GM13977 (cell line): ENCODE measurements at regions not wholly inside any gene's neighbourhood (a gene's known extent, or its start where the extent isn't known, plus 50 kb on each side); places are given as distances from the start of the nearest gene placed in this dataset.

Experiments
- DNase-seq: peaks from one replicate; pipeline ENCODE4 v3.0.0; 2012; ENCODE audit warnings: low spot score
- CTCF ChIP-seq: IDR thresholded peaks from 2 replicates; pipeline ENCODE4 v1.5.1; 2012; ENCODE audit warnings: mild to moderate bottlenecking, control low read depth; ENCODE audit not compliant: insufficient read depth; ENCODE audit errors: extremely low read depth, missing control alignments
- in situ Hi-C: fragments of 300-500 bp; cut with MboI; formaldehyde crosslinking; loops from one replicate; pipeline ENCODE4 v1.12.0; 2022; ENCODE audit warnings: low sequenced_read_pairs, low pct_unique_long_range_greater_than_20kb, mixed read lengths, inconsistent platforms; ENCODE audit not compliant: unreplicated experiment

GRCh38 chr13:50595196-50595595, 248.3 kb downstream of the DLEU7 start:
- TF ChIP-seq CTCF = no peak
- in situ Hi-C loops = no loop called here
- DNase-seq = no peak

GRCh38 chr13:50596156-50596555, 247.3 kb downstream of the DLEU7 start:
- in situ Hi-C loops = no loop called here
- DNase-seq = no peak
- TF ChIP-seq CTCF = no peak

- DNase-seq = no peak
- TF ChIP-seq CTCF = no peak
- in situ Hi-C loops = no loop called here
Measured at GRCh38 chr13:50596776-50597203, 246.7 kb downstream of the DLEU7 start.

GRCh38 chr13:50598338-50598737, 245.2 kb downstream of the DLEU7 start:
- in situ Hi-C loops = no loop called here
- no peak for TF ChIP-seq CTCF
- no peak for DNase-seq

- TF ChIP-seq CTCF = no peak
- in situ Hi-C loops = no loop called here
- DNase-seq = no peak
Measured at GRCh38 chr13:50599046-50599445, 244.4 kb downstream of the DLEU7 start.

GRCh38 chr13:50599927-50600326, 243.6 kb downstream of the DLEU7 start:
- DNase-seq = no peak

More at GRCh38 chr13:50599927-50600326, 243.6 kb downstream of the DLEU7 start:
- in situ Hi-C loops = no loop called here
- no peak for TF ChIP-seq CTCF
